ENCODE measurements at regions not wholly inside any gene's neighbourhood (a gene's known extent, or its start where the extent isn't known, plus 50 kb on each side); places are given as distances from the start of the nearest gene placed in this dataset.

GRCh38 chr6:67285770-67286495 lies 1349.1 kb upstream of the ADGRB3 start:
- no peak for TF ChIP-seq TAF1 (IDR thresholded peaks at IDR 0.05; ENCODE audit: low read depth)

GRCh38 chr6:67277312-67277711 lies 1357.8 kb upstream of the ADGRB3 start:
- no peak for TF ChIP-seq TCF12 (IDR thresholded peaks at IDR 0.05; ENCODE audit: low read depth)
- no peak for TF ChIP-seq RAD21 (IDR thresholded peaks at IDR 0.05; ENCODE audit: low read depth)

- no peak for TF ChIP-seq FOXM1 (IDR thresholded peaks at IDR 0.05; ENCODE audit: borderline replicate concordance, low read depth)
- no peak for TF ChIP-seq YY1 (IDR thresholded peaks at IDR 0.05; ENCODE audit: low read depth)
- TF ChIP-seq TAF1 (IDR thresholded peaks at IDR 0.05; ENCODE audit: low read depth), result no peak
- TF ChIP-seq NFIC (IDR thresholded peaks at IDR 0.05), result no peak
- no peak for TF ChIP-seq REST (IDR thresholded peaks at IDR 0.05; ENCODE audit: low read depth)
Observed at GRCh38 chr6:67265996-67266921, 1368.8 kb upstream of the ADGRB3 start.

- TF ChIP-seq YY1 (IDR thresholded peaks at IDR 0.05; ENCODE audit: low read depth) (no peak), EP300 (IDR thresholded peaks at IDR 0.05; ENCODE audit: borderline replicate concordance) (no peak), CREB1 (IDR thresholded peaks at IDR 0.05; ENCODE audit: low read depth) (no peak), ZBTB7A (IDR thresholded peaks at IDR 0.05; ENCODE audit: low read depth) (no peak), MAX (IDR thresholded peaks at IDR 0.05) (no peak), TAF1 (IDR thresholded peaks at IDR 0.05; ENCODE audit: low read depth) (no peak), EGR1 (IDR thresholded peaks at IDR 0.05) (no peak), REST (IDR thresholded peaks at IDR 0.05; ENCODE audit: low read depth) (no peak)
Observed at GRCh38 chr6:67252663-67253062, 1382.4 kb upstream of the ADGRB3 start.

- TF ChIP-seq RAD21 (IDR thresholded peaks at IDR 0.05; ENCODE audit: low read depth), result no peak
- no peak for TF ChIP-seq EGR1 (IDR thresholded peaks at IDR 0.05)
- no peak for TF ChIP-seq CEBPB (IDR thresholded peaks at IDR 0.05)
- no peak for TF ChIP-seq REST (IDR thresholded peaks at IDR 0.05; ENCODE audit: low read depth)
- no peak for TF ChIP-seq FOXM1 (IDR thresholded peaks at IDR 0.05; ENCODE audit: borderline replicate concordance, low read depth)
- no peak for TF ChIP-seq TCF12 (IDR thresholded peaks at IDR 0.05; ENCODE audit: low read depth)
- TF ChIP-seq NFIC (IDR thresholded peaks at IDR 0.05), result no peak
- TF ChIP-seq EP300 (IDR thresholded peaks at IDR 0.05; ENCODE audit: borderline replicate concordance), result no peak
- TF ChIP-seq TAF1 (IDR thresholded peaks at IDR 0.05; ENCODE audit: low read depth), result no peak
- TF ChIP-seq USF1 (IDR thresholded peaks at IDR 0.05), result no peak
- no peak for TF ChIP-seq YY1 (IDR thresholded peaks at IDR 0.05; ENCODE audit: low read depth)
- no peak for TF ChIP-seq CREB1 (IDR thresholded peaks at IDR 0.05; ENCODE audit: low read depth)
- TF ChIP-seq TEAD4 (IDR thresholded peaks at IDR 0.05), result no peak
- TF ChIP-seq MAX (IDR thresholded peaks at IDR 0.05), result no peak
- no peak for TF ChIP-seq ZBTB7A (IDR thresholded peaks at IDR 0.05; ENCODE audit: low read depth)
Observed at GRCh38 chr6:67248077-67248476, 1387.0 kb upstream of the ADGRB3 start.
